ENCODE measurements at regions not wholly inside any gene's neighbourhood (a gene's known extent, or its start where the extent isn't known, plus 50 kb on each side); places are given as distances from the start of the nearest gene placed in this dataset.

- Histone ChIP-seq H3K36me3 (ENCODE audit: control insufficient read depth in 2 of 2, insufficient read depth in 2 of 2, low read length in 2 of 2) (no peaks in the 10 kb centered on the region), H3K9me3 (ENCODE audit: control insufficient read depth in 2 of 2, low read length in 2 of 2) (no peaks in the 10 kb centered on the region), H3K4me3 (ENCODE audit: low read length in 2 of 2) (no peak overlapping the region), H3K4me1 (ENCODE audit: control insufficient read depth in 2 of 2, insufficient read depth in 2 of 2, low read length in 2 of 2) (no peaks in the 10 kb centered on the region), H3K9ac (ENCODE audit: low read depth in 1 of 2, low read length in 2 of 2) (no peak overlapping the region), H3K27ac (ENCODE audit: low read depth in 2 of 2, low read length in 2 of 2) (no peak overlapping the region), H3K27me3 (ENCODE audit: control insufficient read depth in 2 of 2, insufficient read depth in 2 of 2, low read length in 2 of 2) (no peaks in the 10 kb centered on the region)
These were observed 161.3 kb upstream of the REG3G start for GRCh38 chr2:78864205-78864604.

GRCh38 chr2:78865667-78866066 lies 159.8 kb upstream of the REG3G start:
- H3K4me3 ChIP-seq (ENCODE audit: low read length in 2 of 2): no peak overlapping the region
- no peak overlapping the region for H3K9ac ChIP-seq (ENCODE audit: low read depth in 1 of 2, low read length in 2 of 2)

GRCh38 chr2:78870343-78870967 lies 155.0 kb upstream of the REG3G start:
- Histone ChIP-seq H3K27me3 (ENCODE audit: control insufficient read depth in 2 of 2, insufficient read depth in 2 of 2, low read length in 2 of 2) (no peaks in the 10 kb centered on the region), H3K9ac (ENCODE audit: low read depth in 1 of 2, low read length in 2 of 2) (no peak overlapping the region), H3K4me1 (ENCODE audit: control insufficient read depth in 2 of 2, insufficient read depth in 2 of 2, low read length in 2 of 2) (no peaks in the 10 kb centered on the region), H3K27ac (ENCODE audit: low read depth in 2 of 2, low read length in 2 of 2) (no peak overlapping the region), H3K36me3 (ENCODE audit: control insufficient read depth in 2 of 2, insufficient read depth in 2 of 2, low read length in 2 of 2) (no peaks in the 10 kb centered on the region), H3K4me3 (ENCODE audit: low read length in 2 of 2) (no peak overlapping the region), H3K9me3 (ENCODE audit: control insufficient read depth in 2 of 2, low read length in 2 of 2) (no peaks in the 10 kb centered on the region)

More at GRCh38 chr2:78865667-78866066, 159.8 kb upstream of the REG3G start:
- H3K4me1 ChIP-seq (ENCODE audit: control insufficient read depth in 2 of 2, insufficient read depth in 2 of 2, low read length in 2 of 2): no peaks in the 10 kb centered on the region
- no peaks in the 10 kb centered on the region for H3K9me3 ChIP-seq (ENCODE audit: control insufficient read depth in 2 of 2, low read length in 2 of 2)
- no peaks in the 10 kb centered on the region for H3K36me3 ChIP-seq (ENCODE audit: control insufficient read depth in 2 of 2, insufficient read depth in 2 of 2, low read length in 2 of 2)
- H3K27ac ChIP-seq (ENCODE audit: low read depth in 2 of 2, low read length in 2 of 2): no peak overlapping the region
- no peaks in the 10 kb centered on the region for H3K27me3 ChIP-seq (ENCODE audit: control insufficient read depth in 2 of 2, insufficient read depth in 2 of 2, low read length in 2 of 2)

DNA sequence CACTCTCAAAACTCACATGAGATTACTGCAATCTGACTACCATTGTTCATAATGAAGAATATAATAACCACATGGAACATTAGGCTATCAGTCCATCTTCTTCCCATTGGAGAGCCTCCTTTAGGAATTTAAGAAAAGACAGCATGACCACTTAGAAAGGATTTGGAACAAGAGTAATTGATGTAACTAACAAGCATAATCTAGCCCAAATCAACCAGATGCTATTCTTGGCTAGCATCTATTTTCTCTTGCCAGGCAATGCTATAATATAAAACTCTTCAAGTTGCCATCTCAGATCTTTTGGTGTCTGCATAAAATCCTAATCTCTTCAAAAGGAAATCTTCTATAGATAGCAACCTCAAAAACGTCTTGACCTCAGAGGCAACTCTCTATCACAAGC lies 152.0 kb upstream of the REG3G start:
- Histone ChIP-seq H3K27me3 (ENCODE audit: control insufficient read depth in 2 of 2, insufficient read depth in 2 of 2, low read length in 2 of 2) (no peaks in the 10 kb centered on the region), H3K27ac (ENCODE audit: low read depth in 2 of 2, low read length in 2 of 2) (no peak overlapping the region), H3K4me1 (ENCODE audit: control insufficient read depth in 2 of 2, insufficient read depth in 2 of 2, low read length in 2 of 2) (no peaks in the 10 kb centered on the region), H3K9ac (ENCODE audit: low read depth in 1 of 2, low read length in 2 of 2) (no peak overlapping the region), H3K4me3 (ENCODE audit: low read length in 2 of 2) (no peak overlapping the region), H3K9me3 (ENCODE audit: control insufficient read depth in 2 of 2, low read length in 2 of 2) (no peaks in the 10 kb centered on the region), H3K36me3 (ENCODE audit: control insufficient read depth in 2 of 2, insufficient read depth in 2 of 2, low read length in 2 of 2) (no peaks in the 10 kb centered on the region)

DNA sequence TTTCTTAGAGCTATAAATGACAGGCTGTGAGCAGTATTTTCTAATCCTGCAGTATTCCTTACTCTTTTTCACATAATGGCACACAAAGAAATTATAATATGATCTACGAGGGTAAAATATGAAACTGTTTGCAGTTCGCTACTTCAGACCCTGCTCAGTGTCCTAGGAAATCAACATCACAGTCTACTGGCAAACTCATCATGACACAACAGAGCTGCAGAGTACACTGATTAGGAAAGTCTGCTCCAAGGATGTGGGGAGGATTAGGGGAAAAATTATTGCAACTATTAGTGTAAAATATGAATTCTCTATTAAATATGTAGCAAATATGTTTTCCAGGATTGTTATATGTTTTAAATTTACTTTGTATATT lies 149.2 kb upstream of the REG3G start:
- Histone ChIP-seq H3K4me1 (ENCODE audit: control insufficient read depth in 2 of 2, insufficient read depth in 2 of 2, low read length in 2 of 2) (no peaks in the 10 kb centered on the region), H3K4me3 (ENCODE audit: low read length in 2 of 2) (no peak overlapping the region), H3K9ac (ENCODE audit: low read depth in 1 of 2, low read length in 2 of 2) (no peak overlapping the region), H3K27me3 (ENCODE audit: control insufficient read depth in 2 of 2, insufficient read depth in 2 of 2, low read length in 2 of 2) (no peaks in the 10 kb centered on the region), H3K9me3 (ENCODE audit: control insufficient read depth in 2 of 2, low read length in 2 of 2) (no peaks in the 10 kb centered on the region), H3K36me3 (ENCODE audit: control insufficient read depth in 2 of 2, insufficient read depth in 2 of 2, low read length in 2 of 2) (no peaks in the 10 kb centered on the region), H3K27ac (ENCODE audit: low read depth in 2 of 2, low read length in 2 of 2) (no peak overlapping the region)

- H3K9ac ChIP-seq (ENCODE audit: low read depth in 1 of 2, low read length in 2 of 2): no peak overlapping the region
- no peaks in the 10 kb centered on the region for H3K27me3 ChIP-seq (ENCODE audit: control insufficient read depth in 2 of 2, insufficient read depth in 2 of 2, low read length in 2 of 2)
- no peaks in the 10 kb centered on the region for H3K36me3 ChIP-seq (ENCODE audit: control insufficient read depth in 2 of 2, insufficient read depth in 2 of 2, low read length in 2 of 2)
- no peaks in the 10 kb centered on the region for H3K9me3 ChIP-seq (ENCODE audit: control insufficient read depth in 2 of 2, low read length in 2 of 2)
- no peak overlapping the region for H3K27ac ChIP-seq (ENCODE audit: low read depth in 2 of 2, low read length in 2 of 2)
- no peaks in the 10 kb centered on the region for H3K4me1 ChIP-seq (ENCODE audit: control insufficient read depth in 2 of 2, insufficient read depth in 2 of 2, low read length in 2 of 2)
- H3K4me3 ChIP-seq (ENCODE audit: low read length in 2 of 2): no peak overlapping the region
These were observed 138.1 kb upstream of the REG3G start for GRCh38 chr2:78887446-78887845.

DNA sequence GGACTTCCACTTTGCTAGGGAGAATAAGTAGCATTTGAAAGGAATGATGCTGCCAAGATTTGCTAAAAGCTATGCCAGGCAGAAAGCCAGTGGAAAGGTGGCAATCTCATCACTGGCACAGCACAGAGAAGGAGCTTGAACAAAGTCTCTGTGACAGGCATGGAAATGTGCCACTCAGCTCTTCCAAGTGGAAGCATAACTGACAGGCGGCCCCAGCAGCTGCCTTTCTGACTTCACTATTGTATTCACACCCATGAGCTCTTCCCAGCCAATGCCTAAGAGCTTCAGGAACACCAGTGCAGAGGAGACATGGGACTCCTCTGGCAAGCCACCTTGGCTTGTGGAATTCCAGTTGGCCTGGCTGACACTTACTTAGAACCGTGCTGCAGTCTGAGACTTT lies 134.6 kb upstream of the REG3G start:
- H3K27ac ChIP-seq (ENCODE audit: low read depth in 2 of 2, low read length in 2 of 2): no peak overlapping the region
- H3K27me3 ChIP-seq (ENCODE audit: control insufficient read depth in 2 of 2, insufficient read depth in 2 of 2, low read length in 2 of 2): no peaks in the 10 kb centered on the region

DNA sequence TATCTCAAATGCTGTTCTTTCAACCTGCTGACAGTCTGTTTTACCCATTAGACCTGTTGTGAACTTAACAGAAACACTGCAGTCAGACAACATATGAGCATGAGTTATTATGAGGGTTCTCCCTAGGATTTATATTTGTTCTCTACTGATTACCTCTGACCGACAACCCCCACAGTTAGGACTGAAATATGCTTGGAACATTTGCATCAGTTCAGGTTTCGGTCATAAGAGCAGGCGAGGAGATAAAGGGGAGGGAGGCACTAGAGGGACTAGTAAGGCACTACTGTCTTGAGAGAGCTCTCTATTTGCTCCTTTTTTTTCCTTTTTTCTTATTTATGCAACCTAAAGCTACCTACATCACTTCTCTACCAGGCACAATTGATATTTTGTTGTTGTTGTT lies 133.2 kb upstream of the REG3G start:
- H3K4me1 ChIP-seq (ENCODE audit: control insufficient read depth in 2 of 2, insufficient read depth in 2 of 2, low read length in 2 of 2): no peaks in the 10 kb centered on the region
- no peak overlapping the region for H3K9ac ChIP-seq (ENCODE audit: low read depth in 1 of 2, low read length in 2 of 2)
- H3K36me3 ChIP-seq (ENCODE audit: control insufficient read depth in 2 of 2, insufficient read depth in 2 of 2, low read length in 2 of 2): no peaks in the 10 kb centered on the region
- no peak overlapping the region for H3K27ac ChIP-seq (ENCODE audit: low read depth in 2 of 2, low read length in 2 of 2)
- H3K27me3 ChIP-seq (ENCODE audit: control insufficient read depth in 2 of 2, insufficient read depth in 2 of 2, low read length in 2 of 2): no peaks in the 10 kb centered on the region
- H3K9me3 ChIP-seq (ENCODE audit: control insufficient read depth in 2 of 2, low read length in 2 of 2): no peaks in the 10 kb centered on the region
- H3K4me3 ChIP-seq (ENCODE audit: low read length in 2 of 2): no peak overlapping the region

More for the DNA sequence above, 134.6 kb upstream of the REG3G start:
- Histone ChIP-seq H3K9ac (ENCODE audit: low read depth in 1 of 2, low read length in 2 of 2) (no peak overlapping the region), H3K4me1 (ENCODE audit: control insufficient read depth in 2 of 2, insufficient read depth in 2 of 2, low read length in 2 of 2) (no peaks in the 10 kb centered on the region), H3K36me3 (ENCODE audit: control insufficient read depth in 2 of 2, insufficient read depth in 2 of 2, low read length in 2 of 2) (no peaks in the 10 kb centered on the region), H3K4me3 (ENCODE audit: low read length in 2 of 2) (no peak overlapping the region), H3K9me3 (ENCODE audit: control insufficient read depth in 2 of 2, low read length in 2 of 2) (no peaks in the 10 kb centered on the region)

GRCh38 chr2:78895022-78895421 lies 130.5 kb upstream of the REG3G start:
- Histone ChIP-seq H3K36me3 (ENCODE audit: control insufficient read depth in 2 of 2, insufficient read depth in 2 of 2, low read length in 2 of 2) (no peaks in the 10 kb centered on the region), H3K9ac (ENCODE audit: low read depth in 1 of 2, low read length in 2 of 2) (no peak overlapping the region), H3K4me3 (ENCODE audit: low read length in 2 of 2) (no peak overlapping the region), H3K4me1 (ENCODE audit: control insufficient read depth in 2 of 2, insufficient read depth in 2 of 2, low read length in 2 of 2) (no peaks in the 10 kb centered on the region), H3K9me3 (ENCODE audit: control insufficient read depth in 2 of 2, low read length in 2 of 2) (no peaks in the 10 kb centered on the region), H3K27ac (ENCODE audit: low read depth in 2 of 2, low read length in 2 of 2) (no peak overlapping the region), H3K27me3 (ENCODE audit: control insufficient read depth in 2 of 2, insufficient read depth in 2 of 2, low read length in 2 of 2) (no peaks in the 10 kb centered on the region)

DNA sequence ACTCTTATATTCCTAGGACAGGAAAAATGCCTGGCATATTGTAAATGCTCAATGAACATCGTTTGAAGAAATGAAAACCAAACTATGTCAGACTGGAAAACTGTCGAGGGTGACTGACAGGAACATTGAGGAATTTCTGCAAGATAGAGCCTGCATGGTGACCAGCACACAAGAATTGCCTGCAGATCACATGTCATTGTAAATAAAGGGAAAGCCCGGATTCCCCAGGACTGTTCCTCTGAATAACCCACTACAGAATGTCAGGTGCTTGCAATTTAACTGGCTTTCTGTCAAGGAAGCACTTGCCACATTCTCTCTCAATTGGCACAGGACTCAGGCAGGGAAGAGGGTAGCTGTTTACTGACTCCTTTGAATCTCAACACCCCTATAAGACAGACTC lies 129.0 kb upstream of the REG3G start:
- H3K9me3 ChIP-seq (ENCODE audit: control insufficient read depth in 2 of 2, low read length in 2 of 2): no peaks in the 10 kb centered on the region
- no peak overlapping the region for H3K27ac ChIP-seq (ENCODE audit: low read depth in 2 of 2, low read length in 2 of 2)
- H3K4me3 ChIP-seq (ENCODE audit: low read length in 2 of 2): no peak overlapping the region
- no peaks in the 10 kb centered on the region for H3K4me1 ChIP-seq (ENCODE audit: control insufficient read depth in 2 of 2, insufficient read depth in 2 of 2, low read length in 2 of 2)
- H3K36me3 ChIP-seq (ENCODE audit: control insufficient read depth in 2 of 2, insufficient read depth in 2 of 2, low read length in 2 of 2): no peaks in the 10 kb centered on the region
- H3K9ac ChIP-seq (ENCODE audit: low read depth in 1 of 2, low read length in 2 of 2): no peak overlapping the region
- H3K27me3 ChIP-seq (ENCODE audit: control insufficient read depth in 2 of 2, insufficient read depth in 2 of 2, low read length in 2 of 2): no peaks in the 10 kb centered on the region

- no peaks in the 10 kb centered on the region for H3K27me3 ChIP-seq (ENCODE audit: control insufficient read depth in 2 of 2, insufficient read depth in 2 of 2, low read length in 2 of 2)
- no peak overlapping the region for H3K27ac ChIP-seq (ENCODE audit: low read depth in 2 of 2, low read length in 2 of 2)
- no peak overlapping the region for H3K9ac ChIP-seq (ENCODE audit: low read depth in 1 of 2, low read length in 2 of 2)
- H3K36me3 ChIP-seq (ENCODE audit: control insufficient read depth in 2 of 2, insufficient read depth in 2 of 2, low read length in 2 of 2): no peaks in the 10 kb centered on the region
- H3K4me1 ChIP-seq (ENCODE audit: control insufficient read depth in 2 of 2, insufficient read depth in 2 of 2, low read length in 2 of 2): no peaks in the 10 kb centered on the region
- H3K4me3 ChIP-seq (ENCODE audit: low read length in 2 of 2): no peak overlapping the region
- H3K9me3 ChIP-seq (ENCODE audit: control insufficient read depth in 2 of 2, low read length in 2 of 2): no peaks in the 10 kb centered on the region
These were observed 118.4 kb upstream of the REG3G start for GRCh38 chr2:78907089-78907488.
